ENCODE measurements at regions not wholly inside any gene's neighbourhood (a gene's known extent, or its start where the extent isn't known, plus 50 kb on each side); places are given as distances from the start of the nearest gene placed in this dataset.
A peak's percentile ranks its signal among the peaks of the same experiment; 100 is the strongest.

GRCh38 chr13:74015137-74015536 is 119.1 kb downstream of the KLF12 start:
- Mint-ChIP-seq H3K36me3 (ENCODE audit: insufficient read depth in 2 of 2) (no peaks in the 10 kb centered on the region), H3K4me3 (no peak overlapping the region), H3K27ac (no peak overlapping the region), H3K4me1 (ENCODE audit: low read depth) (peaks cover 41% of the 10 kb centered on the region), H3K9me3 (peaks cover 0 to under 1% of the 10 kb centered on the region in 2 donors), H3K27me3 (ENCODE audit: low read depth) (no peaks in the 10 kb centered on the region)
- ATAC-seq (replicated peaks in 1 of 2) = no peak
- DNase-seq = no peak

- no peak for ATAC-seq (replicated peaks in 1 of 2)
- no peak overlapping the region for H3K27ac Mint-ChIP-seq
- H3K27me3 Mint-ChIP-seq (ENCODE audit: low read depth) = no peaks in the 10 kb centered on the region
- no peak for DNase-seq
- H3K36me3 Mint-ChIP-seq (ENCODE audit: insufficient read depth in 2 of 2) = peaks cover 2% of the 10 kb centered on the region in 2 donors
- H3K4me1 Mint-ChIP-seq (ENCODE audit: low read depth) = peaks cover 35% of the 10 kb centered on the region
- no peaks in the 10 kb centered on the region for H3K9me3 Mint-ChIP-seq
- no peak overlapping the region for H3K4me3 Mint-ChIP-seq
Measured at GRCh38 chr13:74009100-74009668, 125.0 kb downstream of the KLF12 start.

GRCh38 chr13:74006666-74007065 is 127.5 kb downstream of the KLF12 start:
- Mint-ChIP-seq H3K4me1 (ENCODE audit: low read depth) (peaks cover 34% of the 10 kb centered on the region), H3K4me3 (no peak overlapping the region), H3K9me3 (no peaks in the 10 kb centered on the region), H3K27ac (no peak overlapping the region), H3K27me3 (ENCODE audit: low read depth) (no peaks in the 10 kb centered on the region), H3K36me3 (ENCODE audit: insufficient read depth in 2 of 2) (peaks cover 2% of the 10 kb centered on the region in 2 donors)
- no peak for ATAC-seq (replicated peaks in 1 of 2)
- DNase-seq = no peak

GRCh38 chr13:74005320-74006157 is 128.7 kb downstream of the KLF12 start:
- DNase-seq = no peak
- Mint-ChIP-seq H3K27ac (no peak overlapping the region), H3K4me1 (ENCODE audit: low read depth) (peaks cover 34% of the 10 kb centered on the region), H3K36me3 (ENCODE audit: insufficient read depth in 2 of 2) (peaks cover 2% of the 10 kb centered on the region in 2 donors), H3K9me3 (no peaks in the 10 kb centered on the region), H3K27me3 (ENCODE audit: low read depth) (no peaks in the 10 kb centered on the region), H3K4me3 (no peak overlapping the region)
- ATAC-seq (replicated peaks in 1 of 2) = no peak

GRCh38 chr13:74004109-74004508 is 130.1 kb downstream of the KLF12 start:
- Mint-ChIP-seq H3K27ac (no peak overlapping the region), H3K4me3 (no peak overlapping the region), H3K36me3 (ENCODE audit: insufficient read depth in 2 of 2) (no peaks in the 10 kb centered on the region), H3K9me3 (no peaks in the 10 kb centered on the region), H3K4me1 (ENCODE audit: low read depth) (peaks cover 30% of the 10 kb centered on the region), H3K27me3 (ENCODE audit: low read depth) (no peaks in the 10 kb centered on the region)
- no peak for DNase-seq
- ATAC-seq (replicated peaks in 1 of 2) = no peak

GRCh38 chr13:74003374-74003773 is 130.8 kb downstream of the KLF12 start:
- Mint-ChIP-seq H3K4me1 (ENCODE audit: low read depth) (peaks cover 37% of the 10 kb centered on the region), H3K27me3 (ENCODE audit: low read depth) (no peaks in the 10 kb centered on the region), H3K36me3 (ENCODE audit: insufficient read depth in 2 of 2) (no peaks in the 10 kb centered on the region), H3K9me3 (no peaks in the 10 kb centered on the region), H3K4me3 (no peak overlapping the region), H3K27ac (peak overlapping the region; percentile 39)
- ATAC-seq (replicated peaks in 1 of 2) (no peak), DNase-seq (no peak)

- no peak overlapping the region for H3K4me3 Mint-ChIP-seq
- ATAC-seq (replicated peaks in 1 of 2) = no peak
- no peaks in the 10 kb centered on the region for H3K27me3 Mint-ChIP-seq (ENCODE audit: low read depth)
- no peaks in the 10 kb centered on the region for H3K9me3 Mint-ChIP-seq
- H3K4me1 Mint-ChIP-seq (ENCODE audit: low read depth) = peaks cover 29% of the 10 kb centered on the region
- no peak overlapping the region for H3K27ac Mint-ChIP-seq
- no peak for DNase-seq
- no peaks in the 10 kb centered on the region for H3K36me3 Mint-ChIP-seq (ENCODE audit: insufficient read depth in 2 of 2)
Measured at GRCh38 chr13:74000876-74001275, 133.3 kb downstream of the KLF12 start.

- no peaks in the 10 kb centered on the region for H3K36me3 Mint-ChIP-seq (ENCODE audit: insufficient read depth in 2 of 2)
- H3K9me3 Mint-ChIP-seq = no peaks in the 10 kb centered on the region
- ATAC-seq (replicated peaks in 1 of 2) (peak; percentile 77 to 92), DNase-seq (no peak)
- no peaks in the 10 kb centered on the region for H3K27me3 Mint-ChIP-seq (ENCODE audit: low read depth)
- peak overlapping the region in 1 of 2 donors; percentile 40 for H3K4me3 Mint-ChIP-seq
- H3K4me1 Mint-ChIP-seq (ENCODE audit: low read depth) = peaks cover 39% of the 10 kb centered on the region
- H3K27ac Mint-ChIP-seq = peak overlapping the region; percentile 61
Measured at GRCh38 chr13:73998631-73999030, 135.6 kb downstream of the KLF12 start.

GRCh38 chr13:73997964-73998363 is 136.2 kb downstream of the KLF12 start:
- DNase-seq (no peak), ATAC-seq (replicated peaks in 1 of 2) (no peak)
- Mint-ChIP-seq H3K27ac (peak overlapping the region; percentile 61), H3K36me3 (ENCODE audit: insufficient read depth in 2 of 2) (no peaks in the 10 kb centered on the region), H3K4me3 (no peak overlapping the region), H3K27me3 (ENCODE audit: low read depth) (no peaks in the 10 kb centered on the region), H3K4me1 (ENCODE audit: low read depth) (peaks cover 34% of the 10 kb centered on the region), H3K9me3 (no peaks in the 10 kb centered on the region)

GRCh38 chr13:73996569-73996968 is 137.6 kb downstream of the KLF12 start:
- no peak overlapping the region for H3K4me3 Mint-ChIP-seq
- H3K4me1 Mint-ChIP-seq (ENCODE audit: low read depth) = peaks cover 38% of the 10 kb centered on the region
- H3K36me3 Mint-ChIP-seq (ENCODE audit: insufficient read depth in 2 of 2) = peaks cover 0 to 1% of the 10 kb centered on the region in 2 donors
- no peaks in the 10 kb centered on the region for H3K27me3 Mint-ChIP-seq (ENCODE audit: low read depth)
- ATAC-seq (replicated peaks in 1 of 2) (no peak), DNase-seq (no peak)
- no peak overlapping the region for H3K27ac Mint-ChIP-seq
- no peaks in the 10 kb centered on the region for H3K9me3 Mint-ChIP-seq

GRCh38 chr13:73995736-73996135 is 138.5 kb downstream of the KLF12 start:
- peaks cover 33% of the 10 kb centered on the region for H3K4me1 Mint-ChIP-seq (ENCODE audit: low read depth)
- no peak for DNase-seq
- H3K36me3 Mint-ChIP-seq (ENCODE audit: insufficient read depth in 2 of 2) = peaks cover 0 to 1% of the 10 kb centered on the region in 2 donors
- H3K27ac Mint-ChIP-seq = no peak overlapping the region
- no peaks in the 10 kb centered on the region for H3K27me3 Mint-ChIP-seq (ENCODE audit: low read depth)
- ATAC-seq (replicated peaks in 1 of 2) = no peak
- H3K9me3 Mint-ChIP-seq = no peaks in the 10 kb centered on the region
- H3K4me3 Mint-ChIP-seq = no peak overlapping the region

GRCh38 chr13:73993661-73994060 is 140.5 kb downstream of the KLF12 start:
- Mint-ChIP-seq H3K27me3 (ENCODE audit: low read depth) (no peaks in the 10 kb centered on the region), H3K27ac (no peak overlapping the region), H3K9me3 (no peaks in the 10 kb centered on the region), H3K4me1 (ENCODE audit: low read depth) (peaks cover 33% of the 10 kb centered on the region), H3K4me3 (no peak overlapping the region), H3K36me3 (ENCODE audit: insufficient read depth in 2 of 2) (peaks cover 0 to 1% of the 10 kb centered on the region in 2 donors)
- DNase-seq (no peak), ATAC-seq (replicated peaks in 1 of 2) (no peak)

- Mint-ChIP-seq H3K36me3 (ENCODE audit: insufficient read depth in 2 of 2) (peaks cover 0 to 1% of the 10 kb centered on the region in 2 donors), H3K27me3 (ENCODE audit: low read depth) (no peaks in the 10 kb centered on the region), H3K4me1 (ENCODE audit: low read depth) (peaks cover 39% of the 10 kb centered on the region), H3K4me3 (no peak overlapping the region), H3K9me3 (no peaks in the 10 kb centered on the region), H3K27ac (no peak overlapping the region)
- DNase-seq = no peak
- ATAC-seq (replicated peaks in 1 of 2) = no peak
Measured at GRCh38 chr13:73991884-73992283, 142.3 kb downstream of the KLF12 start.
